Left hindlimb (tissue), 1 donor: ENCODE measurements at regions not wholly inside any gene's neighbourhood (a gene's known extent, or its start where the extent isn't known, plus 50 kb on each side); places are given as distances from the start of the nearest gene placed in this dataset.
A peak's percentile ranks its signal among the peaks of the same experiment; 100 is the strongest.
"Not testable (repeated sequence)": the region's sequence is repeated elsewhere in the genome, so short reads cannot be mapped to it uniquely, and the experiment has no call there.

ENCODE experiments used
- DNase-seq: peaks from one replicate; pipeline ENCODE4 v3.0.0-alpha.2; 2018

DNA sequence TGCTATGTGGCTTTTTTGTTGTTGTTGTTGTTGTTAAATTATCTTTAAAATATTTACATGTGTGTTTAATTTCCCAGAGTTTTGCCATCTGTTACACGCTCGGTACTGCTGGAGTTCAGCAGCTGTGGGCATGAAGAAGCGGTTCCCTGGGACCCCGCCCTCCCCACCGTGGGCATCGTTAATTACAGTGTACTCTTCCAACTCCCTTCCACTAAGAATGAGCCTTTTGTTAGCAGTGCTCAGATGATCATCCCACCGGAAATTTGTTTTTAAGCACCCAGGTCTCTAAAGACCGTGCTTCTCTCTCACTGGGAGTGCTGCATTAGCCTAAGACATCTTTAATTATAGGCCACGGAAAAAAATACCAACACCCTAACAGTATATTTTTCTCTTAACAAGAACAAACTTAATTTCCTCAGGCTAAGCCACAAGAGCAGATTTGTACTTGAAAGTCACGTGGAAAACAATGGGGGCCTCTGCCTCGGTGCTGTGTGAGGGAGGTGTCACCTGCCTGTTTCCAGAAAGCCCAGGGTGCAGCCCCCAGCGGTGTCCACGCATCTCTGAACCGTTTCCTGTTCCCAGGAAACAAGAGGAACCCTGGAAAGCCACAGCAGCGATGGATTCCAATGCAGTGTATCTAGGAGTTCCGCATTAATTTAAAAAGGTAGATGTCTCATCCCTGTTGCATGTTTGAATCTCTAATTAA lies 113.3 kb upstream of the FRMD1 start:
- peak; percentile 59 for DNase-seq

DNA sequence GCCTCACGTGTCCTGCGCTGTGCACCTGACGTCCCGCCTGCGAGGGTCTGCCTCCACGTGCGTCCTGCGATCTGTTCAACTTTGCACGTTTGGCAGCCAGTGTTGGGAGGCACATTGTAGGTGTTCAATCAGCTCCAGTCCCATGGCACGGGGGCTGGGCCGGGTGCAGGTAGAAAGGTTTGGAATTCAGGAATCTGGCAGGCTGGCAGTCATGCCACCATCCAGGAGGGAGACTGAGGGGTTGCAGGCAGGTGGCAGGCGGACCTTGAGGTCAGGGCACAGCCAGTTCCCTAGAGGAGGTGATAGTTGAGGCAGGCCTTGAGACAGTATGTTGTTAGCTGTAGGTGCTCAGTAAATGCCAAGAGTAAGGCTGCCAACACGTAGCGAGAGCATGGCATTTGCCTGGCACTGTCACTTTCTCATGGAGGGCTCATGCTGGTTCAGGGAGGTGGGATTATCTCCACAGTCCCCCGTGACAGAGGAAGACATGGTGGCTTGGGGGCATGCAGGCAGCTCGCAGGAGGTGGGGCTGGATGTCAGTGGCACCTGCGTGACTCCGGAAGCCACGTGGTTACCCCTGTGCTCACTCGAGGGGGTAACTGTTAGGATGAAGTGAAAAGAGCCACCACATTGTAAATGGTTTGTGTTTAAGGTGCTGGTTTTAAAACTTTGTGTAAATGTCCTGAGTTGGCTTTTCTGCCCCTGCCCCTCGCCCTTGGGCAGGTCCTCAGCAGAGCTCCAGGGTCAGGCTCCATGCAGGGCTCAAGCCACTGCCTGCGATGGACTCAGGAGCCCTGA lies 111.8 kb upstream of the FRMD1 start:
- peak; percentile 3 for DNase-seq

GRCh38 chr6:168190014-168190405 lies 111.0 kb upstream of the FRMD1 start:
- DNase-seq, result no peak

DNA sequence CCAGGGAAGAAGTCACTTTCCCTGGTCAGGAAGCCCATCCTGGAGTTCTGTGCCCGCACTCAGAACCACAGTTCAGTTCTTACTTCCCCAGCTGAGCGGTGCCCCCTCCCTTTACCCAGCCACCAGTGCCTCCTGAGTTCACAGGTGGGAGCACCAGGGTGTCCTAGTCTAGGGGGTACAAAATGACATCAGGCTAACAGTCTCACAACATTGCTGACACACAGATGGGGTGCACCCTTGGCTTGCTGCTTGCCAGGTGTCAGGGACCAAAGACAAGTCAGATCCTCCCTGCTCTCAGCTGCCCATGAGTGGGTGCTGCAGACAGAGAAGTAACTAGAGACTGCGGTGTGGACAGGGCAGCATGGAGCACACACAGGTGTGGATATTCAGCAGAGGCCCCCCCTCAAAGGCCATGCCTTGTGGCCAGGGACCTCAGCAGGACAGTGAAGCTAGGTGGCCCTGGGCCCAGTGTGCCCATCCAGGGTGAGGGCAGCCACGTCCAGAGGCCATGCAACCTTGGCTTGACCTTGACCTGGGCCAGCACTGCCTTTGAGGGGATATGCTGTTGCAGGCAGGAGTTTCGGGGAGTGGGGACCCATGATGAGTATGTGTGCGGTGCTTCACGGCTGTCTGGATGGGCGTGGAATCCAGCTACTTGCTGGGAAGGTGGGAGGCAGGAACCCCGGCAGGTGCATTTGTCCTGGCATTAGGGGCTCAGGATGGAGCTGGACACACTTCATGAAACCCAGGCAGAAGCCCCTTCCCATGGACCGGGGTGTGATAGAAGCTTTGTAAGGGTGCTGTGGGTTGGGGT lies 110.4 kb upstream of the FRMD1 start:
- no peak for DNase-seq

DNA sequence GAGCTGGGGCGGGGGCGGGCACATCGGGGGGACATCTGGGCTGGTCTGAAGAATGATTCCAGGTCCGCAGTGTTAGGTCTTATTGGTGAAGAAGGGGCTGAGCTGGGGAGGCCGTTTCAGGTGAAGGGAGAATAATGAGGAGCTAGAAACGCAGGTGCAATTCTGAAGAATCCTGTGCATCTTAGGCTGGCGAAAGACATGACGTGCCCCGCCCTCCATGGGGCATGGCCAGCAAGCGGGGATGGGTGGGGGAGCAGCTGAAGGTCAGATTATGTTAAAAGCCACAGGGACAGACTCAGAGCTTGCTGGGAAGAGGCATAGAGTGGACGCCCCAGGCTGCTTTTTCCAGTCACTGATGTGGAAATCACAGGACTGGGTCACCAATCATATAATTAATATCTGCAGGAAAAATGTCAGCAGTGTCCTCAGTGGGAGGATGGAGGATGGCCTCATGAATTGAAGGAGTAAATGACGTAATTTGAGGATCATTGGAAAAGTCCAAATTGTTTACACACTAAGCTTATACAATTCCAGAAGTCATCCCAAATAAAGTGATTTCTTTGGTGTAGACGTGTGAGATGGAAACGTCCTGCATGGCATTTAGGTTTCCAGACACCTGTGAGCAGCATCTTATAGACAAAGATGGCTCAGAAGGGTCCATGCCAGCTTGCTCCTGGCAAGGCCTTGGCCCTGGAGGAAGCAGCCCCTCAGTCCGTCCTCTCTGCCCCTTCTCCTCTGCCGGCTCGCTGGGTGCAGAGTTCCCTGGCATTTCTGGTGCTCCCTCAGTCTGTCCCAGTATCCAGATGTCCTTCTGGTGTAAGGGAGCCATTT lies 109.6 kb upstream of the FRMD1 start:
- no peak for DNase-seq

GRCh38 chr6:168186438-168186837 lies 107.4 kb upstream of the FRMD1 start:
- no peak for DNase-seq

DNA sequence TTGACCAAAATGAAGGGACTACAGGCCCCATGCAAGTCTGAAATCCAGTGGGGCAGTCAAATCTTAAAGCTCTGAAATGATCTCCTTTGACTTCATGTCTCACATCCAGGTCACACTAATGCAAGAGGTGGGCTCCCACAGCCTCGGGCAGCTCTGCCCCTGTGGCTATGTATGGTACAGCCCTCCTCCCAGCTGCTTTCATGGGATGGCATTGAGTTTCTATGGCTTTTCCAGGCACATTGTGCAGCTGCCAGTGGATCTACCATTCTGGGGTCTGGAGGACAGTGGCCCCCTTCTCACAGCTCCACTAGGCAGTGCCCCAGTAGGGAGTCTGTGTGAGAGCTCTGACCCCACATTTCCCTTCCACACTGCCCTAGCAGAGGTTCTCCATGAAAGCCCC lies 107.0 kb upstream of the FRMD1 start:
- DNase-seq, result not testable (repeated sequence)

- DNase-seq, result no peak
Observed at GRCh38 chr6:168184701-168185100, 105.7 kb upstream of the FRMD1 start.

GRCh38 chr6:168183613-168183970 lies 104.6 kb upstream of the FRMD1 start:
- no peak for DNase-seq

GRCh38 chr6:168182908-168183612 lies 104.0 kb upstream of the FRMD1 start:
- DNase-seq, result no peak

DNA sequence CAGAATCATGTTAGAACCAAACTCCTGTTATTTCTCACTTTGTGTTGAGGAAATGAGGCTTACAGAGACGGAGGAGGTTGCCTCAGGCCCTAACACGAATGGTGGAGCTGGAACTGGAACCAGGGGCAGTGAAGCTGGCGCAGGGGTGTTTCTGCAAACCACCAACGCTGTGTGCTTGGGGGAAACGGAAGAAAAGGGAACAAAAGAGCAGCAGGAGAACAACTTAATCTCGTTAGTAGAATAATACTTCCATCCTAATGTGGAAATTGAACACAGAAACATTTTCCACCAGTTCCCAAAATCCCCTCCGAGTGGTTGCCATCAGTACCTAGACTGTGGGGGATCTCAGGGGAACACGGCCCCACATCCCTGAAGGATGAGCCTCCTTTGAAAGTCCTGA lies 103.4 kb upstream of the FRMD1 start:
- no peak for DNase-seq

- DNase-seq, result no peak
Observed at GRCh38 chr6:168181876-168182275, 102.9 kb upstream of the FRMD1 start.

- DNase-seq, result no peak
Observed at GRCh38 chr6:168181316-168181715, 102.3 kb upstream of the FRMD1 start.

GRCh38 chr6:168180548-168181011 lies 101.6 kb upstream of the FRMD1 start:
- peak; percentile 3 for DNase-seq

GRCh38 chr6:168179702-168180382 lies 100.8 kb upstream of the FRMD1 start:
- no peak for DNase-seq

- DNase-seq, result no peak
Observed at GRCh38 chr6:168179133-168179532, 100.1 kb upstream of the FRMD1 start.

DNA sequence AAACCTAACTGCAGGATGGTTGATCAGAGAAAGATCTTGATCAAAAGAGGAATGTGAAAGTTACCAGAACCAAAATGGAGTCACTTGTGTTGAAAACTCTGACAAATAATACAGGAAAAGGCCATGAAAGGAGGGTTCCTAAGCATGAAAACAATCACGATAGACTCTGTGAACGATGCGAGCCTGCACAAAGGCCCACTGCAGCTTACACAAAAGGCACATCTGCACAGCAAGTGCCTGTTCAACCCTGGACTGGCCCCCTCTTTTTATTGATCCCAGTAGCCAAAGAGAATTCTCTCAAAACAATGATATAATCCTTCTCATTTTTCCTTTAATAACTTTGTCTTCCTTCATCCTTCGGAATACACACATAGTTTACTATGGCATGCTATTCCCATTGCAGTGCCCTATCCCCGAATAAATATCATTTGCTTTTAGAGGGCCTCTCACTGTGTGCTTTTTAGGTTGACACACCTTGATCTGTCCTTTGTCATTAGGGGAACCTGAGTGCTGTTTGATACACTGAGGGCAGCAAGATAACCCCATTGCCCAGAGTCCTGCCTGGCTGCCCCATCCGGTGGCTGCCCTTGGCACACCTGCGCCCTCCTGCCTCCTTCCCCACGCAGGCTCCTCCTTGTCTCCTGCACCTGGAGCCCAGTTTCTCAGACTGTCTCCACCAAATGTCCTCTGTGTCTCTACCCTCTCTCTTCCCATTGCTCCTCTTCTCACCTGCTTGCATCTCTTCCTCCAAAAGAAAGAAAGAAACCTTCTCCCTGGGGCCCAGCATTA lies 98.3 kb upstream of the FRMD1 start:
- no peak for DNase-seq

DNA sequence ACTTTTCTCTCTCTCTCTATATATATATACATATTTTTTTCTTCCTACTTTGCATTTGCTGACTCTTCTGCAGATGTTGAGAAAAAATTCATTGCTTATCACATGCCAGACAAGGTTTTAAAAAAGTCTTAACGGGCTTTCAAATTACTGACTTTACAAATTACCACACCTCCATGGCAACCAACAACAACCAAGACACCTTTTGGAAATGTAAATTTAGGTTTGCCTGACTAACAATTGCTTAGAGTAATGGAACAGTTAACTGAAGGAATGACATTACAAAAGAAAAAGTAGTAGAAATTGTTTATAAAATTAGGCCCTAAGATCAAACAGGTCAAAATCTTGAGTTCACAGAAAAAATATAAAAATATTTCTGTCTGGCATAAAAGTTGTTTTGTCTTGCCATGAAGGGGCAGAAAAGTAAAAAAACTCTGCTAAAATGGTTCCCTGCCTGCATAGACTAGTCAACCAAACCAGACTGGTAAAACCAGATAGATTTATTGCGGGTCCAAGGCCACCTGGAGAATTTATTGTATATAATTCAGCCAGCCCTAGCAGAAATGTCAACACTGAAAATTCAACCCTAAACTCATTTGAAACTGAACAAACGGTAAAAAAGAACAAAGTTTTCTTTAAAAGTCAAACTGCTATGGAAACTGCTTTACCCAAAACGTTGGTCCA lies 92.8 kb upstream of the FRMD1 start:
- DNase-seq, result no peak

DNA sequence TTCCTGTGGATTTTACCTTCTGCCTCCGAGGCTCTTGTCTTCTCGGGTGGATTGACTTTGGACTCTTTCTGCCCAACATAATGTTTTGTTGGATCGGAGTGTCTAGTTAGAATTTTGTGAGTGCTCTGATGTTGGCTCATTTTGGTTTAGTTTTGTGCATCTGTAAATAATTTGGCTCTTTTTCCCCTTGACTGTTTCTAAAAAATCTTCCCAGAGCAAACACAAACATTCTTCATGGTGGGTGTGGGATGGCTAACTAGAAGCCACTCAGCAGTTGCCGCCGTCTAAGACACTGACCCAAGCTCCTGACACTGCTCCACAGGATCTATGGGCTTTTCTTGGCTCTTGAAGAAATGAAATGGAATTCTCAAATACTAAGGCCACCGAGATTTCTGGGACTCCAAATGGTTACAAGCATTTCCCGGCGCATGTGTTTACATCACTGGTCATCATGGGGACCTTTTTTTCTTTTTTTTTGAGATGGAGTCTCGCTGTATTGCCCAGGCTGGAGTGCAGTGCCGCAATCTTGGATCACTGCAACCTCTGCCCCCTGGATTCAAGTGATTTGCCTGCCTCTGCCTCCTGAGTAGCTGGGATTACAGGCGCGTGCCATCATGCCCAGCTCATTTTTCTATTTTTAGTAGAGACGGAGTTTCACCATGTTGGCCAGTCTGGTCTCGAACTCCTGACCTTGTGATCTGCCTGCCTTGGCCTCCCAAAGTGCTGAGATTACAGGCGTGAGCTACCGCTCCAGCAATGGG lies 92.0 kb upstream of the FRMD1 start:
- no peak for DNase-seq
